Transverse colon (tissue), 4 donors: ENCODE measurements at regions not wholly inside any gene's neighbourhood (a gene's known extent, or its start where the extent isn't known, plus 50 kb on each side); places are given as distances from the start of the nearest gene placed in this dataset.
"Not testable (repeated sequence)": the region's sequence is repeated elsewhere in the genome, so short reads cannot be mapped to it uniquely, and the experiment has no call there.

ENCODE experiments used
- DNase-seq: peaks from one replicate; pipeline ENCODE4 v3.0.0-alpha.2; 2019
- H3K27ac ChIP-seq, 4 donors: fragments of 200-600 bp; sonication (generic); 2 replicates each; pipeline ENCODE4 v1.5.1; 2016 to 2018; ENCODE audit warnings: inconsistent platforms in 4 of 4
- H3K27me3 ChIP-seq: fragments of 200-600 bp; sonication (generic); 2 replicates; pipeline ENCODE4 v1.5.1; 2017; ENCODE audit warnings: inconsistent platforms
- H3K36me3 ChIP-seq, 4 donors: fragments of 200-600 bp; sonication (generic); 2 replicates each; pipeline ENCODE4 v1.5.1; 2017 to 2019; ENCODE audit warnings: inconsistent platforms in 4 of 4
- H3K4me1 ChIP-seq, 4 donors: fragments of 200-600 bp; sonication (generic); 2 replicates each; pipeline ENCODE4 v1.5.1; 2017 to 2020; ENCODE audit warnings: inconsistent platforms in 4 of 4
- H3K4me3 ChIP-seq, 4 donors: fragments of 200-600 bp; sonication (generic); 1 replicate in 1 of 4; 2 replicates in 3 of 4; pipeline versions ENCODE4 v1.5.1 to v1.6.1; 2017 to 2019; ENCODE audit warnings: inconsistent platforms in 4 of 4
- H3K9me3 ChIP-seq, 2 donors: fragments of 200-600 bp; sonication (generic); 2 replicates each; pipeline ENCODE4 v1.5.1; 2017 to 2019; ENCODE audit warnings: inconsistent platforms in 2 of 2
- CTCF ChIP-seq, 5 experiments: fragments of 200-600 bp in 3 of 5; fragments of 450-650 bp in 2 of 5; sonication (generic) in 3 of 5; IDR thresholded peaks; 1 replicate in 2 of 5; 2 replicates in 3 of 5; pipeline ENCODE4 v1.5.1; 2016 to 2017; ENCODE audit warnings: antibody characterized with exemption in 5 of 5, inconsistent platforms in 3 of 5, mild to moderate bottlenecking in 2 of 5, moderate library complexity in 1 of 5
- EP300 ChIP-seq: sonication (generic); formaldehyde crosslinking; IDR thresholded peaks from one replicate; pipeline ENCODE4 v1.6.1; 2017; ENCODE audit warnings: antibody characterized with exemption, low read depth
- POLR2A ChIP-seq: fragments of 450-650 bp; IDR thresholded peaks from one replicate; pipeline ENCODE4 v1.6.1; 2016; ENCODE audit warnings: antibody characterized with exemption, mild to moderate bottlenecking, moderate library complexity
- POLR2AphosphoS5 ChIP-seq, 3 donors: sonication (generic); formaldehyde crosslinking; IDR thresholded peaks; one replicate each; pipeline ENCODE4 v1.6.1; 2016; ENCODE audit warnings: antibody characterized with exemption in 3 of 3
- WGBS, 2 donors: methylation state at CpG; one replicate each; pipeline ENCODE4 v1.1.5; 2018; ENCODE audit warnings: low coverage in 1 of 2; 5-methylcytosine and 5-hydroxymethylcytosine counted together
- in situ Hi-C, 4 donors: fragments of 200-750 bp; cut with MboI; loops; one replicate each; pipeline versions ENCODE4 v1.15.0 to v1.15.1; 2017; ENCODE audit warnings: low sequenced_read_pairs in 3 of 4, low pct_ligation_motif_present in 1 of 4, low pct_unique_long_range_greater_than_20kb in 1 of 4
- intact Hi-C: fragments of 100-400 bp; cut with DNase I; formaldehyde crosslinking; loops from one replicate; pipeline ENCODE4 v1.15.1; 2023; ENCODE audit warnings: low total_unique reads

GRCh38 chr5:99438619-99439018 lies 509.8 kb upstream of the CHD1 start:
- no peak for TF ChIP-seq CTCF (IDR thresholded peaks at IDR 0.05)
- no peak for TF ChIP-seq POLR2AphosphoS5 (IDR thresholded peaks at IDR 0.05)
- no peak for TF ChIP-seq EP300
- no peak for TF ChIP-seq POLR2A
- in situ Hi-C loops: no loop called here
- H3K27ac ChIP-seq: no peak overlapping the region
- H3K4me3 ChIP-seq: no peak overlapping the region
- no peak for DNase-seq
- no peaks in the 10 kb centered on the region for H3K27me3 ChIP-seq
- H3K9me3 ChIP-seq: no peaks in the 10 kb centered on the region
- H3K36me3 ChIP-seq: no peaks in the 10 kb centered on the region
- H3K4me1 ChIP-seq: peaks cover 0 to 12% (median 0%) of the 10 kb centered on the region in 4 donors
- 33 to 46% methylated on average over 4 to 7 of the region's 7 CpGs for WGBS, 2 donors
- intact Hi-C loops: no loop called here

- TF ChIP-seq CTCF (IDR thresholded peaks at IDR 0.05): no peak
- TF ChIP-seq EP300: no peak
- TF ChIP-seq POLR2AphosphoS5 (IDR thresholded peaks at IDR 0.05): no peak
- TF ChIP-seq POLR2A: no peak
- intact Hi-C loops: no loop called here
- no peaks in the 10 kb centered on the region for H3K27me3 ChIP-seq
- in situ Hi-C loops: no loop called here
- H3K4me3 ChIP-seq: no peak overlapping the region
- H3K27ac ChIP-seq: no peak overlapping the region
- no peaks in the 10 kb centered on the region for H3K36me3 ChIP-seq
- no peaks in the 10 kb centered on the region for H3K9me3 ChIP-seq
- no peak for DNase-seq
- H3K4me1 ChIP-seq: peaks cover 0 to 12% (median 0%) of the 10 kb centered on the region in 4 donors
These were observed 509.2 kb upstream of the CHD1 start for GRCh38 chr5:99437986-99438385.

GRCh38 chr5:99423396-99423795 lies 494.6 kb upstream of the CHD1 start:
- no CpG with 5 or more reads among the region's 3 CpGs for WGBS, 2 donors
- intact Hi-C loops, H3K27ac ChIP-seq: not testable (repeated sequence)

GRCh38 chr5:99418640-99419039 lies 489.8 kb upstream of the CHD1 start:
- H3K9me3 ChIP-seq, H3K4me3 ChIP-seq, DNase-seq, intact Hi-C loops, in situ Hi-C loops, H3K36me3 ChIP-seq, H3K4me1 ChIP-seq, H3K27me3 ChIP-seq, H3K27ac ChIP-seq: not testable (repeated sequence)
- WGBS, 2 donors: 25 to 50% methylated on average over 1 of the region's 1 CpG

More at GRCh38 chr5:99423396-99423795, 494.6 kb upstream of the CHD1 start:
- in situ Hi-C loops, H3K4me1 ChIP-seq, H3K36me3 ChIP-seq, DNase-seq, H3K9me3 ChIP-seq, H3K4me3 ChIP-seq, H3K27me3 ChIP-seq: not testable (repeated sequence)

GRCh38 chr5:99410386-99410785 lies 481.6 kb upstream of the CHD1 start:
- WGBS, 2 donors: 98% methylated on average over 19 of the region's 30 CpGs; no CpG with 5 or more reads in 1 of the 2 donors
- H3K4me1 ChIP-seq, DNase-seq, in situ Hi-C loops, H3K9me3 ChIP-seq, H3K27me3 ChIP-seq, H3K4me3 ChIP-seq, intact Hi-C loops, H3K36me3 ChIP-seq, H3K27ac ChIP-seq: not testable (repeated sequence)

GRCh38 chr5:99404764-99405302 lies 476.0 kb upstream of the CHD1 start:
- 83% methylated on average over 1 to 3 of the region's 3 CpGs for WGBS, 2 donors
- H3K27ac ChIP-seq, H3K4me1 ChIP-seq, intact Hi-C loops, DNase-seq, H3K27me3 ChIP-seq, H3K36me3 ChIP-seq, in situ Hi-C loops, H3K4me3 ChIP-seq, H3K9me3 ChIP-seq: not testable (repeated sequence)

- intact Hi-C loops, H3K9me3 ChIP-seq, in situ Hi-C loops, DNase-seq, H3K4me3 ChIP-seq, H3K36me3 ChIP-seq, H3K27ac ChIP-seq, H3K27me3 ChIP-seq, H3K4me1 ChIP-seq: not testable (repeated sequence)
- 92 to 100% methylated on average over 1 of the region's 1 CpG for WGBS, 2 donors
These were observed 471.8 kb upstream of the CHD1 start for GRCh38 chr5:99400571-99400970.
